ENCODE measurements at regions not wholly inside any gene's neighbourhood (a gene's known extent, or its start where the extent isn't known, plus 50 kb on each side); places are given as distances from the start of the nearest gene placed in this dataset.

DNA sequence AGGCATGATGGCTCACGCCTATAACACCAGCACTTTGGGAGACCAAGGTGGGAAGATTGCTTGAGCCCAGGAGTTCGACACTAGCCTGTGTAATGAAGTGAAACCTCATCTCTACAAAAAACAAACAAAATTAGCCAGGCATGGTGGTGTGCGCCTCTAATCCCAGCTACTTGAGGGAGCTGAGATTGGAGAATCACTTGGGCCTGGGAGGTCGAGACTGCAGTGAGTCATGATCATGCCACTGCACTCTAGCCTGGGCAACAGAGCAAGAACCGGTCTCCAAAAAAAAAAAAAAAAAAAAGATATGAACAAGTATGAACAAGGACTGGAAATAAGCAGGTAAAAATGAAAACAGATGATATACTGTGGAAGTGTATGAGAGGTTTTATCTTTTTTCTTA is 54.1 kb upstream of the SOX6 start:
- Histone ChIP-seq H3K79me2 (ENCODE audit: low read length) (no peaks in the 10 kb centered on the region), H3K4me2 (ENCODE audit: low read length) (no peak overlapping the region), H3K27me3 (ENCODE audit: low read depth, low read length) (no peaks in the 10 kb centered on the region), H4K20me1 (ENCODE audit: insufficient read depth, low read length) (no peaks in the 10 kb centered on the region), H2AFZ (ENCODE audit: low read depth, low read length) (no peak overlapping the region), H3K4me3 (ENCODE audit: low read length) (no peak overlapping the region), H3K9me3 (ENCODE audit: insufficient read depth, low read length) (no peaks in the 10 kb centered on the region), H3K9ac (ENCODE audit: low read length) (no peak overlapping the region), H3K36me3 (replicated peaks; ENCODE audit: low read depth, low read length) (no peaks in the 10 kb centered on the region), H3K4me1 (ENCODE audit: low read length) (peaks cover 11% of the 10 kb centered on the region), H3K27ac (ENCODE audit: low read length) (no peak overlapping the region)
- TF ChIP-seq, protein P1, sequence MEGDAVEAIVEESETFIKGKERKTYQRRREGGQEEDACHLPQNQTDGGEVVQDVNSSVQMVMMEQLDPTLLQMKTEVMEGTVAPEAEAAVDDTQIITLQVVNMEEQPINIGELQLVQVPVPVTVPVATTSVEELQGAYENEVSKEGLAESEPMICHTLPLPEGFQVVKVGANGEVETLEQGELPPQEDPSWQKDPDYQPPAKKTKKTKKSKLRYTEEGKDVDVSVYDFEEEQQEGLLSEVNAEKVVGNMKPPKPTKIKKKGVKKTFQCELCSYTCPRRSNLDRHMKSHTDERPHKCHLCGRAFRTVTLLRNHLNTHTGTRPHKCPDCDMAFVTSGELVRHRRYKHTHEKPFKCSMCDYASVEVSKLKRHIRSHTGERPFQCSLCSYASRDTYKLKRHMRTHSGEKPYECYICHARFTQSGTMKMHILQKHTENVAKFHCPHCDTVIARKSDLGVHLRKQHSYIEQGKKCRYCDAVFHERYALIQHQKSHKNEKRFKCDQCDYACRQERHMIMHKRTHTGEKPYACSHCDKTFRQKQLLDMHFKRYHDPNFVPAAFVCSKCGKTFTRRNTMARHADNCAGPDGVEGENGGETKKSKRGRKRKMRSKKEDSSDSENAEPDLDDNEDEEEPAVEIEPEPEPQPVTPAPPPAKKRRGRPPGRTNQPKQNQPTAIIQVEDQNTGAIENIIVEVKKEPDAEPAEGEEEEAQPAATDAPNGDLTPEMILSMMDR (IDR thresholded peaks at IDR 0.05; ENCODE audit: low read depth, low read length) = no peak
- TF ChIP-seq EZH2phosphoT487 (IDR thresholded peaks at IDR 0.05; ENCODE audit: low read depth) = no peak

DNA sequence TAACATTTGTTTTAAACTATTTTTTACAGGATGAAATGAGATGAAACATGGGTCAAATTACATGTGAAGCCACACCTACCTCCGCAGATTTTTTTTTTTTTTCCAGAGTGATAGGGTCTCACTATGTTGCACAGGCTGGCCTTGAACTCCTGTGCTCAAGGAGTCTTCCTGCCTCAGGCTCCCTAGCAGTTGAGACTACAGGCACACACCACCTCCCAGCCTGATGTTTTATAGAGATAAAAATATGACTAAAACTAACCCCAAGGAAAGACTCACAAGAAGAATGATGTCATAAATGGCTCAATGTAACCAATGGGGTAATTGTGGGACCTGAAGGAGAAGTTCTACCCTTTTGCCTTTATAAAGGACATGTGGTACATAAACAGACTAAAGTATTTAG is 52.3 kb upstream of the SOX6 start:
- Histone ChIP-seq H3K4me1 (ENCODE audit: low read length) (peaks cover 11% of the 10 kb centered on the region), H3K27me3 (ENCODE audit: low read depth, low read length) (no peaks in the 10 kb centered on the region), H3K4me2 (ENCODE audit: low read length) (no peak overlapping the region), H3K79me2 (ENCODE audit: low read length) (no peaks in the 10 kb centered on the region), H3K9ac (ENCODE audit: low read length) (no peak overlapping the region), H3K36me3 (replicated peaks; ENCODE audit: low read depth, low read length) (no peaks in the 10 kb centered on the region), H3K9me3 (ENCODE audit: insufficient read depth, low read length) (no peaks in the 10 kb centered on the region), H3K27ac (ENCODE audit: low read length) (no peak overlapping the region), H4K20me1 (ENCODE audit: insufficient read depth, low read length) (no peaks in the 10 kb centered on the region), H2AFZ (ENCODE audit: low read depth, low read length) (no peak overlapping the region), H3K4me3 (ENCODE audit: low read length) (no peak overlapping the region)
- TF ChIP-seq, protein P1 (IDR thresholded peaks at IDR 0.05; ENCODE audit: low read depth, low read length) = no peak
- TF ChIP-seq EZH2phosphoT487 (IDR thresholded peaks at IDR 0.05; ENCODE audit: low read depth) = no peak

GRCh38 chr11:16406226-16406625 is 49.9 kb upstream of the SOX6 start:
- TF ChIP-seq EZH2phosphoT487 (IDR thresholded peaks at IDR 0.05; ENCODE audit: low read depth) = no peak
- TF ChIP-seq, protein P1 (IDR thresholded peaks at IDR 0.05; ENCODE audit: low read depth, low read length) = no peak
- Histone ChIP-seq H3K79me2 (ENCODE audit: low read length) (no peaks in the 10 kb centered on the region), H3K36me3 (replicated peaks; ENCODE audit: low read depth, low read length) (no peaks in the 10 kb centered on the region), H3K4me3 (ENCODE audit: low read length) (no peak overlapping the region), H3K27ac (ENCODE audit: low read length) (no peak overlapping the region), H2AFZ (ENCODE audit: low read depth, low read length) (no peak overlapping the region), H4K20me1 (ENCODE audit: insufficient read depth, low read length) (no peaks in the 10 kb centered on the region), H3K4me2 (ENCODE audit: low read length) (no peak overlapping the region), H3K9me3 (ENCODE audit: insufficient read depth, low read length) (no peaks in the 10 kb centered on the region), H3K9ac (ENCODE audit: low read length) (no peak overlapping the region), H3K27me3 (ENCODE audit: low read depth, low read length) (no peaks in the 10 kb centered on the region), H3K4me1 (ENCODE audit: low read length) (0 out of 2 replicates have a peak, but pooled peaks cover 2% of the 10 kb centered on the region)
